Fibroblast of lung (primary cell): ENCODE measurements at regions not wholly inside any gene's neighbourhood (a gene's known extent, or its start where the extent isn't known, plus 50 kb on each side); places are given as distances from the start of the nearest gene placed in this dataset.

Source experiments
- DNase-seq, 2 donors: peaks; one replicate each; pipeline versions ENCODE4 v3.0.0 to v3.0.0-alpha.2; 2010; ENCODE audit warnings: low read depth in 2 of 2
- H2AFZ ChIP-seq: 2 replicates; pipeline ENCODE4 v1.5.1; 2012; ENCODE audit warnings: low read length, control low read depth, inconsistent platforms
- H3K27ac ChIP-seq: 2 replicates; pipeline ENCODE4 v1.5.1; 2011; ENCODE audit warnings: low read length, control low read depth; ENCODE audit not compliant: insufficient read depth
- H3K27me3 ChIP-seq: 2 replicates; pipeline ENCODE4 v1.5.1; 2011; ENCODE audit warnings: mild to moderate bottlenecking, low read length; ENCODE audit not compliant: control insufficient read depth, insufficient read depth
- H3K36me3 ChIP-seq: 2 replicates; pipeline ENCODE4 v1.5.1; 2011; ENCODE audit warnings: low read length; ENCODE audit not compliant: control insufficient read depth, insufficient read depth
- H3K4me1 ChIP-seq: 2 replicates; pipeline ENCODE4 v1.5.1; 2011; ENCODE audit warnings: low read length; ENCODE audit not compliant: control insufficient read depth, insufficient read depth; ENCODE audit errors: extremely low read depth
- H3K4me2 ChIP-seq: 2 replicates; pipeline ENCODE4 v1.5.1; 2011; ENCODE audit warnings: low read length, control low read depth; ENCODE audit not compliant: insufficient read depth; ENCODE audit errors: extremely low read depth
- H3K4me3 ChIP-seq, 4 experiments: fragments of 200-600 bp in 1 of 4; sonication (generic) in 1 of 4; replicated peaks in 1 of 4; 2 replicates each; pipeline ENCODE4 v1.5.1; 2011 to 2016; ENCODE audit warnings: low read length in 4 of 4, low read depth in 3 of 4, mild to moderate bottlenecking in 3 of 4, control low read depth in 2 of 4, inconsistent platforms in 1 of 4, mixed read lengths in 1 of 4; ENCODE audit not compliant: insufficient read depth in 1 of 4; ENCODE audit errors: control extremely low read depth in 1 of 4
- H3K79me2 ChIP-seq: 2 replicates; pipeline ENCODE4 v1.5.1; 2012; ENCODE audit warnings: mild to moderate bottlenecking, low read length, inconsistent platforms; ENCODE audit not compliant: control insufficient read depth, insufficient read depth
- H3K9ac ChIP-seq: 2 replicates; pipeline ENCODE4 v1.5.1; 2011; ENCODE audit warnings: mild to moderate bottlenecking, low read length, control low read depth; ENCODE audit not compliant: insufficient read depth
- H3K9me3 ChIP-seq: 2 replicates; pipeline ENCODE4 v1.5.1; 2012; ENCODE audit warnings: low read depth, low read length; ENCODE audit not compliant: control insufficient read depth, insufficient read depth
- H4K20me1 ChIP-seq: 2 replicates; pipeline ENCODE4 v1.5.1; 2011; ENCODE audit warnings: low read length; ENCODE audit not compliant: control insufficient read depth, insufficient read depth; ENCODE audit errors: extremely low read depth
- CTCF ChIP-seq, 2 donors: IDR thresholded peaks in 1 of 2; conservative IDR thresholded peaks in 1 of 2; 1 replicate in 1 of 2; 2 replicates in 1 of 2; pipeline ENCODE4 v1.5.1; 2011 to 2012; ENCODE audit warnings: low read length in 2 of 2, control low read depth in 1 of 2, inconsistent platforms in 1 of 2, low read depth in 1 of 2, mild to moderate bottlenecking in 1 of 2
- EZH2 ChIP-seq: IDR thresholded peaks from 2 replicates; pipeline ENCODE4 v1.5.1; 2012; ENCODE audit warnings: low read length, control low read depth, mild to moderate bottlenecking; ENCODE audit errors: missing control alignments

GRCh38 chr7:79732535-79732934 lies 279.1 kb upstream of the MAGI2 start:
- H3K4me3 ChIP-seq: no peak overlapping the region
- no peaks in the 10 kb centered on the region for H3K36me3 ChIP-seq
- H3K4me1 ChIP-seq: no peaks in the 10 kb centered on the region
- no peak overlapping the region for H2AFZ ChIP-seq
- TF ChIP-seq EZH2 (no peak), CTCF (conservative IDR thresholded peaks at IDR 0.05 in 1 of 2, IDR thresholded peaks at IDR 0.05 in 1 of 2; ENCODE audit: low read depth in 1 of 2, low read length in 2 of 2) (no peak)
- no peak overlapping the region for H3K27ac ChIP-seq
- DNase-seq: no peak
- no peaks in the 10 kb centered on the region for H3K79me2 ChIP-seq
- H4K20me1 ChIP-seq: no peaks in the 10 kb centered on the region
- no peaks in the 10 kb centered on the region for H3K27me3 ChIP-seq
- no peak overlapping the region for H3K4me2 ChIP-seq
- H3K9ac ChIP-seq: no peak overlapping the region
- H3K9me3 ChIP-seq: no peaks in the 10 kb centered on the region

- Histone ChIP-seq H2AFZ (no peak overlapping the region), H3K9ac (no peak overlapping the region), H3K9me3 (no peaks in the 10 kb centered on the region), H4K20me1 (no peaks in the 10 kb centered on the region), H3K4me2 (no peak overlapping the region), H3K79me2 (no peaks in the 10 kb centered on the region), H3K27me3 (no peaks in the 10 kb centered on the region), H3K27ac (no peak overlapping the region), H3K4me3 (no peak overlapping the region), H3K36me3 (no peaks in the 10 kb centered on the region), H3K4me1 (no peaks in the 10 kb centered on the region)
- TF ChIP-seq EZH2: no peak
- no peak for TF ChIP-seq CTCF (conservative IDR thresholded peaks at IDR 0.05 in 1 of 2, IDR thresholded peaks at IDR 0.05 in 1 of 2; ENCODE audit: low read depth in 1 of 2, low read length in 2 of 2)
- no peak for DNase-seq
Measured at GRCh38 chr7:79730971-79731370, 277.5 kb upstream of the MAGI2 start.

GRCh38 chr7:79723833-79724618 lies 270.6 kb upstream of the MAGI2 start:
- H2AFZ ChIP-seq: peak overlapping the region; percentile 13
- no peaks in the 10 kb centered on the region for H3K9me3 ChIP-seq

More at GRCh38 chr7:79723833-79724618, 270.6 kb upstream of the MAGI2 start:
- H3K4me1 ChIP-seq: no peaks in the 10 kb centered on the region
- no peaks in the 10 kb centered on the region for H4K20me1 ChIP-seq
- no peak overlapping the region for H3K4me2 ChIP-seq
- no peak for TF ChIP-seq CTCF (conservative IDR thresholded peaks at IDR 0.05 in 1 of 2, IDR thresholded peaks at IDR 0.05 in 1 of 2; ENCODE audit: low read depth in 1 of 2, low read length in 2 of 2)
- TF ChIP-seq EZH2: no peak
- no peak for DNase-seq
- H3K36me3 ChIP-seq: no peaks in the 10 kb centered on the region
- H3K79me2 ChIP-seq: no peaks in the 10 kb centered on the region
- no peak overlapping the region for H3K4me3 ChIP-seq
- no peak overlapping the region for H3K27ac ChIP-seq
- H3K9ac ChIP-seq: no peak overlapping the region
- H3K27me3 ChIP-seq: no peaks in the 10 kb centered on the region
